Peyer's patch (tissue), 4 donors: ENCODE measurements at regions not wholly inside any gene's neighbourhood (a gene's known extent, or its start where the extent isn't known, plus 50 kb on each side); places are given as distances from the start of the nearest gene placed in this dataset.

Experiments used
- DNase-seq, 3 donors: peaks; one replicate each; pipeline ENCODE4 v3.0.0-alpha.2; 2017 to 2019
- H3K27ac ChIP-seq, 4 donors: fragments of 200-600 bp; sonication (generic); one replicate each; pipeline ENCODE4 v1.5.1; 2016 to 2019
- H3K27me3 ChIP-seq, 2 donors: fragments of 200-600 bp; sonication (generic); one replicate each; pipeline ENCODE4 v1.5.1; 2019
- H3K36me3 ChIP-seq, 3 donors: fragments of 200-600 bp; sonication (generic); one replicate each; pipeline ENCODE4 v1.5.1; 2016 to 2019
- H3K4me1 ChIP-seq, 4 donors: fragments of 200-600 bp; sonication (generic); one replicate each; pipeline ENCODE4 v1.5.1; 2016 to 2019
- H3K4me3 ChIP-seq, 4 donors: fragments of 200-600 bp; sonication (generic); 1 replicate in 3 of 4; 2 replicates in 1 of 4; pipeline ENCODE4 v1.5.1; 2016 to 2019; ENCODE audit warnings: mild to moderate bottlenecking in 1 of 4
- H3K9me3 ChIP-seq, 4 donors: fragments of 200-600 bp; sonication (generic); one replicate each; pipeline ENCODE4 v1.5.1; 2016 to 2019; ENCODE audit warnings: mild to moderate bottlenecking in 1 of 4
- POLR2A ChIP-seq, 2 donors: fragments of 450-650 bp; IDR thresholded peaks; one replicate each; pipeline ENCODE4 v1.5.1; 2017; ENCODE audit warnings: antibody characterized with exemption in 2 of 2, mild to moderate bottlenecking in 2 of 2, moderate library complexity in 2 of 2
- TF ChIP-seq, protein P1 (sequence below), 6 experiments: fragments of 450-650 bp in 4 of 6; fragments of 200-600 bp in 2 of 6; sonication (generic) in 1 of 6; IDR thresholded peaks; one replicate each; pipeline ENCODE4 v1.5.1; 2017 to 2019; ENCODE audit warnings: antibody characterized with exemption in 6 of 6, mild to moderate bottlenecking in 3 of 6, moderate library complexity in 1 of 6

DNA sequence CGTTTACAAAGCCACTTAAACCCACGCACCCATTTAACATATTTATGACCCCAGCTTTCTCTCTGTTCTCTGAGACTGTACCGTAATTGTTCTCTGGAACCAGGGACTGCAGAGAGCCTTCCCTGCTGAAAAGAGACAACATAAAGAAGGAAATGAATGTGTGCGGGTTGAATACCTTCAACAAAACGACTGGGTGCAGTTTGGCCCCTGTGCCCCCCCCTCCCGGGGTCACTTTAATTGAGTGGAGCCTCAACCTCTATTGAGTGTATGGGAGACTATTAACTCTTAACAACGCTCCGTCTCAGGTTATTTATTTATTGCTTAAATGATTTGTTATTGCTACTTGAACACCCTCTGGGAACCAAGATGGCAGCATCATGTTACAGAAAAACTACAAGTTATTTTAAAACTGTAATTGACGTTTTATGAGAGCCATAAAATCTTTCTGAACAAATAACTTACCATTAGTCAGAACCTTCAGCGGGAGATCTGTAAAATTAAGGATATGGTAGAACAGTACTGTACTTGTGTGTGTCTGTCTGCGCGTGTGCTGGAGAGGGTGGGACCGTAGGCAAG, 70.6 kb downstream of the GAS1 start:
- Histone ChIP-seq H3K27ac (no peak overlapping the region), H3K27me3 (no peaks in the 10 kb centered on the region), H3K4me1 (no peaks in the 10 kb centered on the region), H3K9me3 (no peaks in the 10 kb centered on the region), H3K4me3 (no peak overlapping the region), H3K36me3 (no peaks in the 10 kb centered on the region)
- TF ChIP-seq, protein P1, sequence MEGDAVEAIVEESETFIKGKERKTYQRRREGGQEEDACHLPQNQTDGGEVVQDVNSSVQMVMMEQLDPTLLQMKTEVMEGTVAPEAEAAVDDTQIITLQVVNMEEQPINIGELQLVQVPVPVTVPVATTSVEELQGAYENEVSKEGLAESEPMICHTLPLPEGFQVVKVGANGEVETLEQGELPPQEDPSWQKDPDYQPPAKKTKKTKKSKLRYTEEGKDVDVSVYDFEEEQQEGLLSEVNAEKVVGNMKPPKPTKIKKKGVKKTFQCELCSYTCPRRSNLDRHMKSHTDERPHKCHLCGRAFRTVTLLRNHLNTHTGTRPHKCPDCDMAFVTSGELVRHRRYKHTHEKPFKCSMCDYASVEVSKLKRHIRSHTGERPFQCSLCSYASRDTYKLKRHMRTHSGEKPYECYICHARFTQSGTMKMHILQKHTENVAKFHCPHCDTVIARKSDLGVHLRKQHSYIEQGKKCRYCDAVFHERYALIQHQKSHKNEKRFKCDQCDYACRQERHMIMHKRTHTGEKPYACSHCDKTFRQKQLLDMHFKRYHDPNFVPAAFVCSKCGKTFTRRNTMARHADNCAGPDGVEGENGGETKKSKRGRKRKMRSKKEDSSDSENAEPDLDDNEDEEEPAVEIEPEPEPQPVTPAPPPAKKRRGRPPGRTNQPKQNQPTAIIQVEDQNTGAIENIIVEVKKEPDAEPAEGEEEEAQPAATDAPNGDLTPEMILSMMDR (IDR thresholded peaks at IDR 0.05): no peak
- no peak for TF ChIP-seq POLR2A (IDR thresholded peaks at IDR 0.05)
- no peak for DNase-seq

DNA sequence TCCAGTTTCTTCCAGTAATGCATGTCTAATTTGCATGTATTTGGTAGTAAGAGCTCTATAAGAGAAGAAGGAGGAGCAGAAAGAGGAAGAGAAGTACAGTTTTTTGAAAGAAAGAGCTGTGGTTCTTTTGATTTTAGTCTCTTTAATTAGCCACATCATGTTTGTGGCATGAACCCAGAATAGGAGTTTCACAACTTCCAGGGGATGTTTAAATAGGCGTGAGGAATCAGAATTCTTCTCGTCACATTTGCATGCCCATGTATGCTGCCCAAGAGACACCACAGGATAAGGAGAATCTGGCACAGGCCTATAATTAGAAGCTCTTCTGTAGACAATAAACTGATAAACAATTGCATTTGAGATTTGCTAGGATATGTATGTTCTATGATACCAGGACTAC, 78.7 kb downstream of the GAS1 start:
- no peak for DNase-seq
- Histone ChIP-seq H3K4me3 (no peak overlapping the region), H3K4me1 (no peaks in the 10 kb centered on the region)

DNA sequence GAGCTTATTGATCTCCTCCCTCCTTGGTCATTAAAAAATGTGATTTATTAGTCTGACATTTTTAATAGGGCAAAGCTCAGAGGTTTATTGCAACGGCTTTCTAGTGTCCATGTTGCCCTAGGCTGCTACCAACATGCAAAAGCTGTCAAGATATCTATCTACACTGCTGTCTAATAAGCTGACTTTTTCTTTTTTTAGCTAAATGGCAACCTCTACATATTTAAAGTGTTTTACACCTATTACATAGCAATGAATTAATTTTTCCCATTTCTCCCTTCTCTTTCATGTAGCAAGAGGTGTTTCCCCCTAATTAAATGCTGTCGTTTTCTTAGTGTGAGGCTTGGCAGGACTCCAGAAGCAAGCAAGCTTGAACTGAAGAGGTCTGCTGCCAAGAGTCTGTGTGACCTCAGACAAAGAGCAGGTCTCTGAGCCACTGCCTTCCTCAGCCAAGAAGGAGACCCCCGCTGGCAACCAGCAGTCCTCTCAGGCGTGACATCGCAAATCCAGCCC, 79.4 kb downstream of the GAS1 start:
- no peaks in the 10 kb centered on the region for H3K36me3 ChIP-seq
- H3K4me3 ChIP-seq: no peak overlapping the region
- TF ChIP-seq POLR2A (IDR thresholded peaks at IDR 0.05): no peak
- TF ChIP-seq, protein P1 (IDR thresholded peaks at IDR 0.05): no peak
- DNase-seq: no peak
- no peak overlapping the region for H3K27ac ChIP-seq
- H3K9me3 ChIP-seq: no peaks in the 10 kb centered on the region
- H3K27me3 ChIP-seq: no peaks in the 10 kb centered on the region
- no peaks in the 10 kb centered on the region for H3K4me1 ChIP-seq

More for the DNA sequence above, 78.7 kb downstream of the GAS1 start:
- no peak overlapping the region for H3K27ac ChIP-seq
- H3K27me3 ChIP-seq: no peaks in the 10 kb centered on the region
- TF ChIP-seq, protein P1 (IDR thresholded peaks at IDR 0.05): no peak
- no peak for TF ChIP-seq POLR2A (IDR thresholded peaks at IDR 0.05)
- no peaks in the 10 kb centered on the region for H3K9me3 ChIP-seq
- no peaks in the 10 kb centered on the region for H3K36me3 ChIP-seq

DNA sequence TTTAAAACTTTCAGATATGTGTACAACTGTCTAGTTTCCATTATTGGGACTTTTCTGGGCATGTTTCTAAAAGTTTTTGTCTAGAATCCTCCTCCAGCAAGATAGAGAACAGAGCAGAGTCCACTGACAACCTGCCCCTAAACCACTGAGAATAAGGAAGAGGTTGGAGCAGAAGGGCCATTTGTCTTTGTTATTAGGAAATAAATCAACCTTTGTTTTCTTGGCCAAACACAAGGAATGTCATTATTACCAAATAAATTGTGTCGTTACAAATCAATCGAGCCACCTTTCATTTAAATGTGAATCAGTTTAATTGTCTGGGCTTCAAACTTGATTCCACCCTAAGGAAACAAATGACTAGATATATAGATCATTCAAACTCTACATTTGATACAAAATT, 81.4 kb downstream of the GAS1 start:
- DNase-seq: no peak
- H3K36me3 ChIP-seq: no peaks in the 10 kb centered on the region
- H3K9me3 ChIP-seq: no peaks in the 10 kb centered on the region

DNA sequence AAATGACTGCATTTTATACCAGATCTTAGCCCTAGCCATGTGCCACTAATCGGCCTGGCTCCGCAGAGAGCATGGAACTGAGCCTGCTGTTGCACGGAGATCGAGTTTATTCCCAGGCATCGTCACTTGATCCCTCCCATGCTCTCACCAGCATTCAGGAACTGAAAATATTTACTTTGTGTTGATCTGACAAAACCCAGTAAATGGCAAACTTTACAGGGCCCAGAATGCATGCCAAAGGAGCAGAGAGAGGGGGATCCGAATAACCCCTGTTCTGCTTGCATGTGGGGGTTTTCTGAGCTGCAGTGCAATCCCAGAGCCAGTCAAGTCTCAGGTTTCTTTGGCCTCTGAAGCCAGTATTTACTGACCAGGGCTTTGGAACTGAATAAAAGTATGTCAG, 87.3 kb downstream of the GAS1 start:
- Histone ChIP-seq H3K4me3 (no peak overlapping the region), H3K9me3 (no peaks in the 10 kb centered on the region), H3K27ac (no peak overlapping the region), H3K4me1 (no peaks in the 10 kb centered on the region), H3K27me3 (no peaks in the 10 kb centered on the region), H3K36me3 (no peaks in the 10 kb centered on the region)
- no peak for TF ChIP-seq POLR2A (IDR thresholded peaks at IDR 0.05)
- TF ChIP-seq, protein P1 (IDR thresholded peaks at IDR 0.05): no peak
- DNase-seq: no peak

More for the DNA sequence above, 81.4 kb downstream of the GAS1 start:
- no peak for TF ChIP-seq POLR2A (IDR thresholded peaks at IDR 0.05)
- TF ChIP-seq, protein P1 (IDR thresholded peaks at IDR 0.05): no peak
- Histone ChIP-seq H3K27me3 (no peaks in the 10 kb centered on the region), H3K4me1 (no peaks in the 10 kb centered on the region), H3K4me3 (no peak overlapping the region), H3K27ac (no peak overlapping the region)

DNA sequence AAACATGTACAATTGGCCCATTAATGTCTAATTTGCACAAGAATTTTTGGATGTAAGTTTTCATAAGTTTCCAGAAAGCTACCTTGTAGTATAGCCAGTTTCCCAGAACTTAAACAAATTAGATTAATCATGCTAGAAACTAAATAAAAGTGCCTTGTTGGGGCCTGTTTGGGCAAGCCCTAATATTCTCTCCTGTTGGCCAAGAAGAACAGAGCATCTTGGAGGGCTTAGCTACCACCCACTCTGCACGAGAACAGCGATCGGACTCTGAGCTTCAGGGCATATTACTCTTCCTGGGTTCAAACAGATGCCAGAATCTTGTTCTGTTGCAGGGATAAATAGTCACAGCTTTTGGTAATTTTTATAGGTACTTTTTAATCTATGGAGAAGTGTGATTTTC, 88.2 kb downstream of the GAS1 start:
- no peaks in the 10 kb centered on the region for H3K4me1 ChIP-seq
- H3K9me3 ChIP-seq: no peaks in the 10 kb centered on the region
- no peak for DNase-seq
- no peaks in the 10 kb centered on the region for H3K36me3 ChIP-seq
- TF ChIP-seq POLR2A (IDR thresholded peaks at IDR 0.05): no peak
- TF ChIP-seq, protein P1 (IDR thresholded peaks at IDR 0.05): no peak
- no peaks in the 10 kb centered on the region for H3K27me3 ChIP-seq
- H3K4me3 ChIP-seq: no peak overlapping the region
- no peak overlapping the region for H3K27ac ChIP-seq
